Endothelial cell (in vitro differentiated cells): ENCODE measurements at regions not wholly inside any gene's neighbourhood (a gene's known extent, or its start where the extent isn't known, plus 50 kb on each side); places are given as distances from the start of the nearest gene placed in this dataset.

ENCODE experiments used
- DNase-seq: peaks from one replicate; pipeline ENCODE4 v3.0.0; 2021; ENCODE audit warnings: low spot score
- H3K27ac Mint-ChIP-seq: one replicate; pipeline ENCODE4 v1.8.0; 2021; ENCODE audit warnings: mixed read lengths, inconsistent platforms; ENCODE audit not compliant: unreplicated experiment
- H3K27me3 Mint-ChIP-seq: one replicate; pipeline ENCODE4 v1.8.0; 2021; ENCODE audit warnings: mild to moderate bottlenecking, moderate library complexity, mixed read lengths, inconsistent platforms; ENCODE audit not compliant: unreplicated experiment
- H3K36me3 Mint-ChIP-seq: one replicate; pipeline ENCODE4 v1.8.0; 2021; ENCODE audit warnings: mild to moderate bottlenecking, low read depth, mixed read lengths, inconsistent platforms; ENCODE audit not compliant: unreplicated experiment
- H3K4me1 Mint-ChIP-seq: one replicate; pipeline ENCODE4 v1.8.0; 2021; ENCODE audit warnings: mild to moderate bottlenecking, mixed read lengths, inconsistent platforms; ENCODE audit not compliant: unreplicated experiment
- H3K4me3 Mint-ChIP-seq: one replicate; pipeline ENCODE4 v1.8.0; 2021; ENCODE audit warnings: mild to moderate bottlenecking, mixed read lengths, inconsistent platforms; ENCODE audit not compliant: unreplicated experiment
- H3K9me3 Mint-ChIP-seq: one replicate; pipeline ENCODE4 v1.8.0; 2021; ENCODE audit warnings: mixed read lengths, inconsistent platforms; ENCODE audit not compliant: unreplicated experiment
- CTCF ChIP-seq: fragments of 200-600 bp; sonication (generic); IDR thresholded peaks from one replicate; pipeline ENCODE4 v1.5.0; 2021; ENCODE audit warnings: antibody characterized with exemption; ENCODE audit not compliant: unreplicated experiment

GRCh38 chr10:131750171-131750895 lies 150.5 kb upstream of the PPP2R2D start:
- no peaks in the 10 kb centered on the region for H3K9me3 Mint-ChIP-seq
- H3K4me3 Mint-ChIP-seq: no peak overlapping the region
- H3K36me3 Mint-ChIP-seq: no peaks in the 10 kb centered on the region
- no peak for DNase-seq
- peaks cover 12% of the 10 kb centered on the region for H3K27me3 Mint-ChIP-seq
- no peaks in the 10 kb centered on the region for H3K4me1 Mint-ChIP-seq
- no peak overlapping the region for H3K27ac Mint-ChIP-seq
- TF ChIP-seq CTCF: no peak

- no peaks in the 10 kb centered on the region for H3K36me3 Mint-ChIP-seq
- H3K27ac Mint-ChIP-seq: no peak overlapping the region
- no peaks in the 10 kb centered on the region for H3K4me1 Mint-ChIP-seq
- TF ChIP-seq CTCF: no peak
- H3K4me3 Mint-ChIP-seq: no peak overlapping the region
- no peaks in the 10 kb centered on the region for H3K9me3 Mint-ChIP-seq
- DNase-seq: no peak
- peaks cover 9% of the 10 kb centered on the region for H3K27me3 Mint-ChIP-seq
Observed at GRCh38 chr10:131750973-131751826, 149.6 kb upstream of the PPP2R2D start.

DNA sequence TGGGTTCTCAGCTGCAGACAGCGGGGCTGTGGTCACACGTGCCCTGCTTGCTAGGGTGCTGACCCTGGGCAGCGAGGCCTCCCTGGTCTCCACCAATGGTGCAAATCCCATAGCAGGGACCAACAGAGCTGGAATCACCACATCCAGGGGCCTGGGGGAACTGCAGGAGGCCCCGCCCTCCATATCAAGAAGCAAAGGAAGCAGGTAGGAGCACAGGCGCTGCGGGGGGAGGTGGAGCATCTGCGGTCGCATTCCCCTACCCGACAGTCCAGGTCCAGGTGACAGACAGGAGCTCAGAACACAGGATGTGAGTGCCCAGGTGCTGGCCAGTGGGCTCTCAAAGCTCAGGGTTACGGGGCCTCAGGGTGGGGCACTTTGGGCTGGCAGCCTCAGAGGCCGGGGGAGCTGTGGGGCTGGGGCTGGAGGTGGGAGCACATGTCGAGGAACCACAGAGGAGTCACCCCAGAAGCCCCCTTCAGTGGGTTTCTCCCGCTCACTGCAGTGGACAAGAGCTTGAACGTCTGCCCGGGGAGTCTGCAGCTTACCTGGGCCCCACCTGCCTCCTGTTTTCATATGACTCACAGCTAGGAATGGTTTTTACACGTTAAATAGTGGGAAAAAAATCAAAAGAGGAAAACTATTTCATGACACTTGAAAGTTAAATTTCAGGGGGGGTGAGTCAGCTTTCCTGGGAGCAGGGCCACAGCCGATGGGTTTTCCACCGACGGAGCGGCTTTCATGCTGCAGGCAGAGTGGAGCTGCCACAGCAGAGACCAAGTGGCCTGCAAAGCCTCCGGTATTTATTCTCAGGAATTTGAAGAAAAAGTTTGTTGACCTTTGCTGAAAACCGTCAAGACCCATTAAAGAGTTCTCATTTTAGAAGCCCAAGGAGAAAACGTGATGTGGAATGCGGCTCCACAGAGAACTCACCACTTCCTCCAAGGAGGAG lies 148.7 kb upstream of the PPP2R2D start:
- Mint-ChIP-seq H3K9me3 (no peaks in the 10 kb centered on the region), H3K36me3 (no peaks in the 10 kb centered on the region), H3K4me1 (no peaks in the 10 kb centered on the region), H3K27me3 (peaks cover 6% of the 10 kb centered on the region), H3K27ac (no peak overlapping the region), H3K4me3 (no peak overlapping the region)
- DNase-seq: no peak
- TF ChIP-seq CTCF: no peak

- H3K27ac Mint-ChIP-seq: no peak overlapping the region
- H3K4me3 Mint-ChIP-seq: no peak overlapping the region
- TF ChIP-seq CTCF: no peak
- H3K27me3 Mint-ChIP-seq: peaks cover 4% of the 10 kb centered on the region
- DNase-seq: no peak
- H3K36me3 Mint-ChIP-seq: no peaks in the 10 kb centered on the region
- no peaks in the 10 kb centered on the region for H3K9me3 Mint-ChIP-seq
- no peaks in the 10 kb centered on the region for H3K4me1 Mint-ChIP-seq
Observed at GRCh38 chr10:131753336-131753735, 147.5 kb upstream of the PPP2R2D start.
